Common myeloid progenitor, CD34-positive (primary cell): ENCODE measurements at regions not wholly inside any gene's neighbourhood (a gene's known extent, or its start where the extent isn't known, plus 50 kb on each side); places are given as distances from the start of the nearest gene placed in this dataset.
A peak's percentile ranks its signal among the peaks of the same experiment; 100 is the strongest.

Experiments
- CTCF ChIA-PET: fragments of 350-600 bp; sonication (Branson Sonifier 250); formaldehyde crosslinking; loops from one replicate; lab custom pipeline; 2021; ENCODE audit warnings: antibody characterized with exemption; lab: Charles Lee
- POLR2A ChIA-PET: fragments of 350-600 bp; sonication (Branson Sonifier 250); formaldehyde crosslinking; loops from one replicate; lab custom pipeline; 2021; ENCODE audit warnings: antibody characterized with exemption; lab: Charles Lee
- DNase-seq, 3 donors: peaks; one replicate each; pipeline versions ENCODE4 v3.0.0 to v3.0.0-alpha.2; 2013
- H3K27ac ChIP-seq, 2 experiments: 1 replicate in 1 of 2; 2 replicates in 1 of 2; pipeline ENCODE4 v1.7.0; 2013; ENCODE audit warnings: inconsistent platforms in 2 of 2, low read length in 2 of 2, mild to moderate bottlenecking in 2 of 2, low read depth in 1 of 2, moderate library complexity in 1 of 2; ENCODE audit not compliant: severe bottlenecking in 2 of 2, insufficient read depth in 1 of 2, poor library complexity in 1 of 2
- H3K27me3 ChIP-seq, 5 experiments: replicated peaks in 2 of 5; 1 replicate in 3 of 5; 2 replicates in 2 of 5; pipeline versions ENCODE4 v1.6.1 to v1.7.0; 2013; ENCODE audit warnings: low read length in 4 of 5, mild to moderate bottlenecking in 2 of 5, moderate library complexity in 2 of 5, inconsistent platforms in 1 of 5; ENCODE audit not compliant: insufficient read depth in 5 of 5, control insufficient read depth in 4 of 5
- H3K36me3 ChIP-seq, 4 experiments: 1 replicate in 2 of 4; 2 replicates in 2 of 4; pipeline versions ENCODE4 v1.6.1 to v1.7.0; 2013; ENCODE audit warnings: low read length in 3 of 4, control low read depth in 1 of 4, mild to moderate bottlenecking in 1 of 4; ENCODE audit not compliant: control insufficient read depth in 4 of 4, insufficient read depth in 4 of 4
- H3K4me1 ChIP-seq, 4 experiments: 1 replicate in 3 of 4; 2 replicates in 1 of 4; pipeline versions ENCODE4 v1.6.1 to v1.7.1; 2013; ENCODE audit warnings: low read length in 3 of 4, mild to moderate bottlenecking in 3 of 4, control low read depth in 1 of 4, inconsistent platforms in 1 of 4, moderate library complexity in 1 of 4; ENCODE audit not compliant: control insufficient read depth in 4 of 4, insufficient read depth in 4 of 4; ENCODE audit errors: control extremely low read depth in 1 of 4
- H3K4me3 ChIP-seq, 7 experiments: 1 replicate in 4 of 7; 2 replicates in 3 of 7; pipeline versions ENCODE4 v1.5.1 to v1.7.0; 2013; ENCODE audit warnings: mild to moderate bottlenecking in 7 of 7, low read length in 6 of 7, moderate library complexity in 6 of 7, inconsistent platforms in 2 of 7, low read depth in 2 of 7, control low read depth in 1 of 7; ENCODE audit not compliant: insufficient read depth in 4 of 7, control insufficient read depth in 1 of 7; ENCODE audit errors: extremely low read depth in 1 of 7
- H3K9me3 ChIP-seq, 5 experiments: 1 replicate in 4 of 5; 2 replicates in 1 of 5; pipeline versions ENCODE4 v1.6.1 to v1.7.1; 2013; ENCODE audit warnings: low read length in 4 of 5, mild to moderate bottlenecking in 2 of 5, inconsistent platforms in 1 of 5, low read depth in 1 of 5, moderate library complexity in 1 of 5; ENCODE audit not compliant: control insufficient read depth in 4 of 5, insufficient read depth in 2 of 5; ENCODE audit errors: control extremely low read depth in 1 of 5
- WGBS: methylation state at CpG from one replicate; pipeline ENCODE4 v1.1.5; 2013; ENCODE audit not compliant: insufficient coverage; 5-methylcytosine and 5-hydroxymethylcytosine counted together

- Histone ChIP-seq H3K27ac (no peak overlapping the region), H3K9me3 (no peaks in the 10 kb centered on the region), H3K4me3 (no peak overlapping the region), H3K27me3 (peaks cover 0 to 51% (median 3%) of the 10 kb centered on the region in 5 experiments), H3K4me1 (no peaks in the 10 kb centered on the region), H3K36me3 (no peaks in the 10 kb centered on the region)
- ChIA-PET CTCF (no interaction called here), POLR2A (no interaction called here)
- DNase-seq: no peak
These were observed 56.0 kb downstream of the EN1 start for GRCh38 chr2:118791483-118791882.

- WGBS: 61% methylated on average over 2 of the region's 7 CpGs
- Histone ChIP-seq H3K36me3 (no peaks in the 10 kb centered on the region), H3K4me3 (no peak overlapping the region), H3K27ac (no peak overlapping the region), H3K9me3 (no peaks in the 10 kb centered on the region), H3K4me1 (no peaks in the 10 kb centered on the region), H3K27me3 (peaks cover 0 to 40% (median 3%) of the 10 kb centered on the region in 5 experiments)
- POLR2A ChIA-PET: no interaction called here
- no peak for DNase-seq
- CTCF ChIA-PET: no interaction called here
These were observed 60.7 kb downstream of the EN1 start for GRCh38 chr2:118786746-118787145.

GRCh38 chr2:118784860-118785259 lies 62.6 kb downstream of the EN1 start:
- H3K36me3 ChIP-seq: no peaks in the 10 kb centered on the region
- H3K4me1 ChIP-seq: no peaks in the 10 kb centered on the region
- ChIA-PET CTCF (no interaction called here), POLR2A (no interaction called here)
- H3K27ac ChIP-seq: no peak overlapping the region
- no peak overlapping the region for H3K4me3 ChIP-seq
- no peak for DNase-seq
- peaks cover 0 to 30% (median 3%) of the 10 kb centered on the region in 5 experiments for H3K27me3 ChIP-seq
- WGBS: 79% methylated on average over 6 of the region's 6 CpGs
- peaks cover 0 to 2% (median 0%) of the 10 kb centered on the region in 5 experiments for H3K9me3 ChIP-seq

GRCh38 chr2:118779362-118779761 lies 68.1 kb downstream of the EN1 start:
- H3K27me3 ChIP-seq: peaks cover 3 to 38% (median 23%) of the 10 kb centered on the region in 5 experiments
- peaks cover 0 to 3% (median 0%) of the 10 kb centered on the region in 5 experiments for H3K9me3 ChIP-seq
- H3K36me3 ChIP-seq: no peaks in the 10 kb centered on the region
- peaks cover 0 to 6% (median 2%) of the 10 kb centered on the region in 4 experiments for H3K4me1 ChIP-seq
- CTCF ChIA-PET: no interaction called here
- no peak for DNase-seq
- POLR2A ChIA-PET: no interaction called here
- no peak overlapping the region for H3K4me3 ChIP-seq
- WGBS: 86% methylated on average over 1 of the region's 1 CpG
- no peak overlapping the region for H3K27ac ChIP-seq

- H3K27me3 ChIP-seq: peaks cover 10 to 69% (median 24%) of the 10 kb centered on the region in 5 experiments
- peak overlapping the region in 3 of 7 experiments; percentile 38 to 64 (median 59) for H3K4me3 ChIP-seq
- 0% methylated on average over 31 of the region's 45 CpGs for WGBS
- no peaks in the 10 kb centered on the region for H3K36me3 ChIP-seq
- peak in 2 of 3 donors; percentile 12 to 18 for DNase-seq
- ChIA-PET CTCF (no interaction called here), POLR2A (no interaction called here)
- H3K9me3 ChIP-seq: peaks cover 0 to 1% (median 0%) of the 10 kb centered on the region in 5 experiments
- peaks cover 0 to 6% (median 2%) of the 10 kb centered on the region in 4 experiments for H3K4me1 ChIP-seq
- no peak overlapping the region for H3K27ac ChIP-seq
These were observed 72.9 kb downstream of the EN1 start for GRCh38 chr2:118774458-118775133.

- ChIA-PET POLR2A (no interaction called here), CTCF (no interaction called here)
- H3K9me3 ChIP-seq: peaks cover 0 to 1% (median 0%) of the 10 kb centered on the region in 5 experiments
- H3K4me3 ChIP-seq: no peak overlapping the region
- WGBS: 71% methylated on average over 7 of the region's 7 CpGs
- H3K27ac ChIP-seq: no peak overlapping the region
- H3K4me1 ChIP-seq: peaks cover 0 to 6% (median 2%) of the 10 kb centered on the region in 4 experiments
- H3K36me3 ChIP-seq: no peaks in the 10 kb centered on the region
- H3K27me3 ChIP-seq: peaks cover 10 to 69% (median 21%) of the 10 kb centered on the region in 5 experiments
- no peak for DNase-seq
These were observed 73.6 kb downstream of the EN1 start for GRCh38 chr2:118773826-118774225.

GRCh38 chr2:118772487-118773200 lies 74.8 kb downstream of the EN1 start:
- Histone ChIP-seq H3K36me3 (no peaks in the 10 kb centered on the region), H3K4me1 (peaks cover 0 to 6% (median 2%) of the 10 kb centered on the region in 4 experiments), H3K27ac (no peak overlapping the region), H3K4me3 (no peak overlapping the region), H3K27me3 (peaks cover 10 to 69% (median 23%) of the 10 kb centered on the region in 5 experiments), H3K9me3 (peaks cover 0 to 1% (median 0%) of the 10 kb centered on the region in 5 experiments)
- 81% methylated on average over 10 of the region's 22 CpGs for WGBS
- no peak for DNase-seq
- POLR2A ChIA-PET: no interaction called here
- CTCF ChIA-PET: interaction anchor here (0.7 kb wide), 1 partner anchor 1919 kb away, joined by 3 read pairs; no protein-coding TSS in a partner anchor
